Caki2 (cell line): ENCODE measurements at regions not wholly inside any gene's neighbourhood (a gene's known extent, or its start where the extent isn't known, plus 50 kb on each side); places are given as distances from the start of the nearest gene placed in this dataset.
A peak's percentile ranks its signal among the peaks of the same experiment; 100 is the strongest.

ENCODE experiments used
- DNase-seq: peaks from one replicate; pipeline ENCODE4 v3.0.0-alpha.2; 2015; ENCODE audit warnings: low read depth
- in situ Hi-C: cut with HindIII; loops from 2 replicates; pipeline ENCODE4 v1.10.0; 2016; ENCODE audit warnings: low sequenced_read_pairs, low pct_unique_long_range_greater_than_20kb, mixed read lengths

GRCh38 chr3:159555205-159555604 is 433.4 kb upstream of the IL12A start:
- no peak for DNase-seq
- in situ Hi-C loops, result no loop called here

- in situ Hi-C loops, result no loop called here
- peak; percentile 45 for DNase-seq
Observed at GRCh38 chr3:159559771-159560170, 428.9 kb upstream of the IL12A start.

- in situ Hi-C loops, result no loop called here
- DNase-seq, result no peak
Observed at GRCh38 chr3:159560214-159560979, 428.2 kb upstream of the IL12A start.

- no peak for DNase-seq
- in situ Hi-C loops, result no loop called here
Observed at GRCh38 chr3:159565313-159565712, 423.3 kb upstream of the IL12A start.

GRCh38 chr3:159583662-159584061 is 405.0 kb upstream of the IL12A start:
- peak; percentile 53 for DNase-seq

GRCh38 chr3:159584421-159584820 is 404.2 kb upstream of the IL12A start:
- in situ Hi-C loops, result no loop called here

More at GRCh38 chr3:159583662-159584061, 405.0 kb upstream of the IL12A start:
- in situ Hi-C loops, result no loop called here

GRCh38 chr3:159586571-159587202 is 401.9 kb upstream of the IL12A start:
- peak; percentile 61 for DNase-seq
- in situ Hi-C loops, result no loop called here

More at GRCh38 chr3:159584421-159584820, 404.2 kb upstream of the IL12A start:
- no peak for DNase-seq

GRCh38 chr3:159593927-159594605 is 394.6 kb upstream of the IL12A start:
- in situ Hi-C loops, result no loop called here
- DNase-seq, result no peak

GRCh38 chr3:159600291-159600690 is 388.3 kb upstream of the IL12A start:
- peak; percentile 37 for DNase-seq
- in situ Hi-C loops, result no loop called here

- in situ Hi-C loops, result no loop called here
- peak; percentile 49 for DNase-seq
Observed at GRCh38 chr3:159604151-159604581, 384.5 kb upstream of the IL12A start.

- in situ Hi-C loops, result no loop called here
- DNase-seq, result no peak
Observed at GRCh38 chr3:159605101-159605500, 383.5 kb upstream of the IL12A start.

GRCh38 chr3:159605776-159606175 is 382.9 kb upstream of the IL12A start:
- in situ Hi-C loops, result no loop called here
- DNase-seq, result no peak

GRCh38 chr3:159607856-159608255 is 380.8 kb upstream of the IL12A start:
- no peak for DNase-seq
- in situ Hi-C loops, result no loop called here

GRCh38 chr3:159608311-159608710 is 380.3 kb upstream of the IL12A start:
- no peak for DNase-seq
- in situ Hi-C loops, result no loop called here

GRCh38 chr3:159609625-159610024 is 379.0 kb upstream of the IL12A start:
- in situ Hi-C loops, result no loop called here
- DNase-seq, result no peak

- DNase-seq, result peak; percentile 71
- in situ Hi-C loops, result no loop called here
Observed at GRCh38 chr3:159616234-159616825, 372.3 kb upstream of the IL12A start.

GRCh38 chr3:159619341-159619885 is 369.2 kb upstream of the IL12A start:
- peak; percentile 69 for DNase-seq
- in situ Hi-C loops, result no loop called here

GRCh38 chr3:159620281-159620680 is 368.4 kb upstream of the IL12A start:
- in situ Hi-C loops, result no loop called here

GRCh38 chr3:159620873-159621272 is 367.8 kb upstream of the IL12A start:
- DNase-seq, result peak; percentile 79
- in situ Hi-C loops, result no loop called here

More at GRCh38 chr3:159620281-159620680, 368.4 kb upstream of the IL12A start:
- DNase-seq, result no peak
